HG03280 (cell line): ENCODE measurements at regions not wholly inside any gene's neighbourhood (a gene's known extent, or its start where the extent isn't known, plus 50 kb on each side); places are given as distances from the start of the nearest gene placed in this dataset.

ENCODE experiments used
- ATAC-seq: cut with Tn5 transposase; IDR thresholded peaks from one replicate; pipeline ENCODE4 v1.9.1; 2021; ENCODE audit warnings: mild to moderate bottlenecking, moderate library complexity; ENCODE audit not compliant: unreplicated experiment

GRCh38 chr2:9681427-9681817, 50.6 kb upstream of the YWHAQ start:
- ATAC-seq: no peak

DNA sequence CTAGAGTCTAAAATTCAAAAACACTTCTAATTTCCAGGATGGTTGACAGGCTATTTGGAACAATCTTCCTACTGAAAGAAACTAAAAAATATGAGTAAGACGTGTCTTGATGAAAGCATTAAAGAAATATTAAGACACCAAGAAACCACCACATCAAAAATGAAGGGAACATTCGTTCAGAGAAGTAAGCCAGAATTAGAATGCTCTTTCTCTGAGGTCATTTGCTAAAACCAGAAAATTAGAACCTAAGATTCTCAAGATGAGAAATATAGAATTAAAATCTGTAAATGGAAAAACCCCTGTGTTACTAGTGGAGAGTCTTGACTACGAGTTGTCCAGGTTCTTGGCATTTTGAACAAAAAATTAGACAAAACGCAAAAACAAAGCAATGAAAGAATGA, 54.8 kb upstream of the YWHAQ start:
- ATAC-seq: no peak

DNA sequence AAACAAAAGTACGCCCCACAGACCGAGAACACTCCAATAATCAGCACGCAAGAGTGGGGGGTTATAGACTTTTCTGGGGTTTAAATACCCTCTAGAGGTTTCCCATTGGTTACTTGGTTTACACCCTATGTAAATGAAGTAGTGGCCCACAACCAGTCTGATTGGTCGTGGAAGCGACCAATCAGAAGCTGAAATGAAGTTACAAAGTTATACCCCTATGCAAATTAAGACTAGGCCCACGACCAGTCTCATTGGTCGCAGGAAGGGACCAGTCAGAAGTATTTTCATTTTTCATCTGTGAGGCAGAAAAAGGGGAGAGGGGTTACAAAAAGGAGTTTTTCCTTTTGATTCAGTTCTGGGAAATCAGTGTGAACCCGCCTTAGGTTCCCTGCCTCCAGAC, 55.3 kb upstream of the YWHAQ start:
- no peak for ATAC-seq

- ATAC-seq: no peak
These were observed 59.5 kb upstream of the YWHAQ start for GRCh38 chr2:9690252-9690651.

DNA sequence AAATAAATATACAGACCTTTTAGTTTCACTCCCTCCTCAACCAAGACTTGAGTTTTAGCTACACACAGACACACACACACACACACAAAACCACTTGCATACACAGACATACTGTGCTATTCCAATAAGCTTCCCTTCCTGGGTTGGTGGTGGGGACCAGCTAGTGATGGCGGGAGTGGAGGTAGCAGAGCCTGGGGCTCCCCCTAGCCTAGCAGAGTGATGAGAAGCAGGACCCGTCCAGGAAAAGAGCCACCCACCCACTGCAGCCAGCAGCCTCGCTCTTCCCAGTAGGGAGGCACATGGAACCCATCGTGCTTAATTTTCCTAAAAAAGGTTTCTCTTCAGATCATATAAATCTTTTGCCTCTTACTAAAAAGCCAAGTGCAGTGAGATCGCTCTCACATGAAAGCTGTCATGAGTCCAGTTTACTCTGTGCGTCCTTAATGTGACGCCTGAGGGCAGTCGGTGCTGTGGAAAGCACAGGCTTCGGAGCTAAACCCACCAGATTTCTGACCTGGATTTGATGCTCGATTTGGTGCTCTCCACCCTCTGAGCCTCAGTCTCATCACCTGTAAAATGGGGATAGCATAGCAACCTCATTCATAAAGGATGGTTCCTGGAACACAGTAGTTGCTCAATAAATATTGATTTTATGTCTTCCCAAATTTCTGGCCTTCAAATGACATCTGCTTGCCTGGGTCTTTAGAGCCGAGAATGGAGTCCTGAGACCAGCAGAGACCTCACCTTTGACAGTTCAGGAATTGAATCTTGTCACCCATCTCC, 60.1 kb upstream of the YWHAQ start:
- no peak for ATAC-seq

DNA sequence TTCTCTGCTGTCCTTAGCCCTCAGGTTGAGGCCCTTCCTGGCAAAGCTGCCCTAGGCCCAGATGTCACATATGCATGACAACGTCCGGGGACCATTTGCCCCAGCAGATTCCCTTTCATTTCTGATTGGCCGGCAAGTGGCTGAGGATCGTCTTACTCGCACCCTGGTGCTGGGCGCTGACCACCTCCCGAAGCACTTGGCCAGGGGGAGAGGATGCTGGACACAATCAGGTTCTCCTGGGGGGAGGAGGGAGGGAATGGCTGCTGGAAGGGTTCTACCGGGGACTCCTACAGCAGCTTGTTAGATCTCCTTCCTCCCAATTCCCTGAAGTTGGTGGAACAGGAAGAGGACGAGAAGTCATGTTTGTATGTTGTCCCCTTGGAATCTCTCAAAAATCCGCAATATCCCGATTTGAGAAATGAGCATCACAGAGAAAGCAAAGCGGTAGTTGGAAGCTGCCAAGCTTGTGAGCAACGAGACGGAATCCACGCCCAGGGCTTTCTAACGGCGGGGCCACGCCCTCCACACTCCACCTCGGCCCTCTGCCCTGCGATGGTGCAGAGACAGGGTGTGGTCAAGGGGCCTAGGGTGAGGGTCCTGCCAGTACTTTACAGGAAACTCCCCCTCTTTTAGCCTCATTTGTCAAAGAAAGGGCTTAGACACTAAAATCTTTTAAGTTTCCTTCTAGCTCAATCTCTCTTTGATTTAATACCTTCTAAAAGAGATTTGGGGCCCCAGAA, 61.8 kb upstream of the YWHAQ start:
- no peak for ATAC-seq

DNA sequence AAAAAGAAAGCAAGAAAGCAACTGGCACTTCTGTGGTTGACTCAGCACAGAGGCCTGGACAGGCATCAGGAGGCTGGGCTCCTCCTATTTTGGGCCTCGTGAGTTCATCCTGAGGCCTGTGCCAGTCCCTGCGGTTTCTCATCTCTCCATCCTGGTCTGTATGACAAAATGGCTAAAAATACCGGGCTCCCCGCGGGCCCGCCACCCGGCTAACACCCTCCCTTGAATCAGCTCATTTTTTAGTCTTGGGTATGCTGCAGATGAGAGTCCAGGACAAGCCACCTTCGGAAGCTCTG, 62.3 kb upstream of the YWHAQ start:
- no peak for ATAC-seq

- ATAC-seq: no peak
These were observed 62.8 kb upstream of the YWHAQ start for GRCh38 chr2:9693646-9694045.

- ATAC-seq: no peak
These were observed 64.0 kb upstream of the YWHAQ start for GRCh38 chr2:9694661-9695234.

DNA sequence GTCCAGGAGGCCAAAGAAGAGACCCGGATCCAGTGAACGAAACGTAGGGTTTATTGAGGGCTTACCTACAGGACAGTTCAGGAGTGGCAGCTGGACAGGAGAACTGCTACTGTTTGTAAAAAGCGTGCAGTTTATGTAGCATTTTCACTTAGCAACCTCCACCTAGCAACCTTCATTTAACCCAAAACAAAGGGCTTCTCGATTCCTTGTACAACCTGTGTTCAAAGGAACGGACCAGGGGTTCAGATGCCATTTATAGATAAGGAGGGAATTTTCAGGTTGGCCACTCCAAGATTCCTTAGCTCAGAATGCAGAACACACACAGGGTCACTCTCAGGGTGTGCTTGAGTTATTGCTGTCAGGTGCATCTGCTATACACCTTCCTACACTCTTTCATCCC, 65.1 kb upstream of the YWHAQ start:
- no peak for ATAC-seq

DNA sequence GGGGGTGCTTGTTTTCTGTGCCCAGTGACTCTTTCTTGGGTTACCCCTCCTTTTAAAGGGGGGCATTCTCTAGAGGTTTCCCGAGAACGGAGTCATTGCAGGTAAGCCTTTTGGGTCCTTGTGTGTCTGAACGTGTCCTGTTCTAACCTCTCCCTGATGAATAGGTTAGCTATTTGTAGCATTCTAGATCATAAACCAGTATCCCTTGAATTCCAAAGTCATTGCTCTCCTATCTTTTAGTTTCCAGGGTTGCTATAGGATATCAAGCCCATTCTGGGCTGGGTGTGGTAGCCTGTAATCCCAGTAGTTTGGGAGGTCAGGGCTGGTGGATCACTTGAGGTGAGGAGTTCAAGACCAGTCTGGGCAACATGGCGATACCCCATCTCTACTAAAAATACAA, 65.9 kb upstream of the YWHAQ start:
- no peak for ATAC-seq

GRCh38 chr2:9697909-9698308, 67.1 kb upstream of the YWHAQ start:
- no peak for ATAC-seq

- no peak for ATAC-seq
These were observed 68.6 kb upstream of the YWHAQ start for GRCh38 chr2:9699139-9700108.

DNA sequence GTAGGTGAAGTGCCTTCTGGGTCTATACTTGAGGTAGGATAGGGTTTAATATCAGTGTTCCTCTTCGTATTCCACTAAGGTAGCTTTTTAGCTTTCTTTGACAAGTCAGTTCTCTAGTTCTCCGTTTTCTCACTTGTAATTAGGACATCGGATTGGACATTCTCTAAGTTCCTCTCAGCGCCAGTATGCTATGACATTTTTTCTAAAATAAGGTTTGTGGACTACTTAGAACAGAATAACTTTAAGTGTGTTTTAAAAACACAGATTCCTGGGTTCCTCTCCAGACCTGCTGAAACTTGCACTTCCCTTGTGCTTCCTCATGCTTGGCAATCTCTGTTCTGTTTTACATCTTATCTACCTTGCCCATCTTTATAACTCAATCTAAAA, 69.3 kb upstream of the YWHAQ start:
- ATAC-seq: no peak

DNA sequence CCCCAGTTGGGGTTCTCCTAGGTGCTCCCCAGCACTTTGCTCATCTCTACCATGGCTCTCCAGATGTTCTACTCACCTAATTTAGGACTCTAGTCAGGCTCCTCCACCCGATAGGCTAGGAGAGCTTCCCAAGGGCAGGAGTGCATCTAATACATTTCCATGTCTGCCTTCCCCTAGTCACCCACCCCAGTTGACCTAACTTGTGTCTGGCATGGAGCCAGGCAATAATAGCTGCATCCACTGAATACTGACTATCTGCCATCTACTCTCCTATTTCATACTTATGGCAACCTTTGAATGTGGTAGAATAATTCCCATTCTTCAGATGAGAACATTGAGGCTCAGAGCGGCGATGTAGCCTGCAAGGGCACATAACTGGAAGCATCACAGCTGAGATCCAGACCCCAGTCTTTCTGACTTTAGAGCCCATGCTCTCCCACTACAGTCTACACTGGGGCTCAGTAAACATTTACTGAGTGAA, 71.8 kb upstream of the YWHAQ start:
- no peak for ATAC-seq

GRCh38 chr2:9703085-9703678, 72.4 kb upstream of the YWHAQ start:
- ATAC-seq: no peak

DNA sequence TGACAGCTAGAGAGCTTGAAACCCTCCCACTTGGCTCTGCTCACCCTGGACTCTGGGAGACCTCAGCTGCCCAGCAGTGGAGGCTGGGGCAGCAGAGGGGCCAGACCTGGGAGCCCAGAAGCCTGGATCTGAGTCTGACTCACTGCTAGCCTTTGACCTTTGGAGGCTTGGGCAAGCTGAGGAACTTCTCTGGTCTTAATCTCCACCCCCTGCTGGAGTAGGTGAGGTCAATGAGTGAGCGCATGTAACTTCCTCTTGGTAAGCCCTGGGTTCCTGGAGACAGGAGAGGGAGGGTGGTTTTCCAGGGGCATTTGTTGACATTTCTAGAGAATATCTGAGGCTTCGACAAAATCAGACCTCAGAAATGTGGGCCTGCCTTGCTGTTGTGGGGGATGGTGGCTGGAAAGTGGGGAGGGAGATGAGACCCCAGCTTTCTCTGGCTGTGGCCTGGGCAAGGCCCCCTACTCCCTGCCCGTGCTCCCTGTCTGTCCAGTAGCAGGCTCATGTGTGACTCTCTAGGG, 73.0 kb upstream of the YWHAQ start:
- ATAC-seq: no peak

GRCh38 chr2:9704600-9704999, 73.8 kb upstream of the YWHAQ start:
- ATAC-seq: no peak

- ATAC-seq: no peak
These were observed 74.4 kb upstream of the YWHAQ start for GRCh38 chr2:9705196-9705595.

DNA sequence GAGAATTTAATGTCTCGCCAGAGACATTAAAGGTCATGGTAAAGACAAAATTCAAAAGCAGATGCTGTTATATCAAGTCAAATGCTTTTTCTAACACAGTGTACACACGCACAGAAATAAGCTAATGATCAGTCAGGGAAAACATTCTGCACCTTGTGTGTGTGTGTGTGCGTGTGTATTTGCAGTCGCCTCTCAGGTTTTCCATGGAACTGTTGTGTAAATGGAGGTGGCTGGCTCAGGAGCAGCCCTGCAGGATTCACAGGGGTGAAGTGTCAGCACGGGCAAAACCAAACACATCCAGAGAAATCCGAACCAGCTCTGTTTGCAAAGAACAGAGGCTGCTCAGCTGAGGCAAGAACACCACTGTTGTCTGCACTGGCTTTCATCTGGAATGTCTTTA, 76.2 kb upstream of the YWHAQ start:
- no peak for ATAC-seq
